ENCODE measurements at regions not wholly inside any gene's neighbourhood (a gene's known extent, or its start where the extent isn't known, plus 50 kb on each side); places are given as distances from the start of the nearest gene placed in this dataset.

DNA sequence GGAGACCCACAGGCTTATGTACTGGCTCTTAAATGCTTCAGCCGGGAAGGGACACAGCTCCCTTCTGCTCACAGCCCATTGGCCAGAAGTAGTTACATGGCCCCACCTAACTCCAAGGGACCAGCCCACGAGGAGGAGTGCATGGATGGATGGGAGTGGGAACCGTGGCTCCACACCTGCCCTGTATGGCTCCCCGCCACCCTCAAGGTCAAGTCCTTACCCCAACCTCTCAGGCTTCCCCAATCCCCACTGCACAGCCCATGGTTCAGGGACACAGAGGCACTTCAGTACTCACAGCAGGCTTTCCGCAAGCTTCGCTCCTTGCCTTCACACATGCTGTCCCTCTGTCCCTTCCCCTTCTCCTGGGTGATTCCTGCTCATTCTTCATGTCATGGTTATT is 137.9 kb upstream of the KCNG1 start:
- TF ChIP-seq POLR2A (IDR thresholded peaks at IDR 0.05; ENCODE audit: low read depth, low read length) = no peak
- no peak for TF ChIP-seq POLR2AphosphoS5 (IDR thresholded peaks at IDR 0.05; ENCODE audit: insufficient read depth, low read depth, low read length)
- TF ChIP-seq, protein P1, sequence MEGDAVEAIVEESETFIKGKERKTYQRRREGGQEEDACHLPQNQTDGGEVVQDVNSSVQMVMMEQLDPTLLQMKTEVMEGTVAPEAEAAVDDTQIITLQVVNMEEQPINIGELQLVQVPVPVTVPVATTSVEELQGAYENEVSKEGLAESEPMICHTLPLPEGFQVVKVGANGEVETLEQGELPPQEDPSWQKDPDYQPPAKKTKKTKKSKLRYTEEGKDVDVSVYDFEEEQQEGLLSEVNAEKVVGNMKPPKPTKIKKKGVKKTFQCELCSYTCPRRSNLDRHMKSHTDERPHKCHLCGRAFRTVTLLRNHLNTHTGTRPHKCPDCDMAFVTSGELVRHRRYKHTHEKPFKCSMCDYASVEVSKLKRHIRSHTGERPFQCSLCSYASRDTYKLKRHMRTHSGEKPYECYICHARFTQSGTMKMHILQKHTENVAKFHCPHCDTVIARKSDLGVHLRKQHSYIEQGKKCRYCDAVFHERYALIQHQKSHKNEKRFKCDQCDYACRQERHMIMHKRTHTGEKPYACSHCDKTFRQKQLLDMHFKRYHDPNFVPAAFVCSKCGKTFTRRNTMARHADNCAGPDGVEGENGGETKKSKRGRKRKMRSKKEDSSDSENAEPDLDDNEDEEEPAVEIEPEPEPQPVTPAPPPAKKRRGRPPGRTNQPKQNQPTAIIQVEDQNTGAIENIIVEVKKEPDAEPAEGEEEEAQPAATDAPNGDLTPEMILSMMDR (IDR thresholded peaks at IDR 0.05; ENCODE audit: extremely low read depth in 1 of 2, insufficient read depth in 1 of 2, low read depth in 1 of 2, low read length in 2 of 2) = no peak
- no peak for TF ChIP-seq MYC (IDR thresholded peaks at IDR 0.05; ENCODE audit: low read depth, low read length)
- no peak for TF ChIP-seq EZH2 (IDR thresholded peaks at IDR 0.05; ENCODE audit: borderline replicate concordance, low read depth, low read length, severe bottlenecking)
- TF ChIP-seq GATA2 (IDR thresholded peaks at IDR 0.05; ENCODE audit: insufficient read depth, insufficient read length, low read depth, low read length) = no peak
- TF ChIP-seq JUN (IDR thresholded peaks at IDR 0.05; ENCODE audit: borderline replicate concordance, insufficient read depth, insufficient read length, low read depth) = no peak
